ENCODE measurements at regions not wholly inside any gene's neighbourhood (a gene's known extent, or its start where the extent isn't known, plus 50 kb on each side); places are given as distances from the start of the nearest gene placed in this dataset.

GRCh38 chr6:121865811-121866210, 430.4 kb downstream of the GJA1 start:
- TF ChIP-seq CTCF (conservative IDR thresholded peaks at IDR 0.05 in 1 of 2, IDR thresholded peaks at IDR 0.05 in 1 of 2; ENCODE audit: extremely low read depth in 1 of 2, insufficient read depth in 1 of 2, low read depth in 1 of 2, low read length in 2 of 2): no peak
- TF ChIP-seq EZH2 (IDR thresholded peaks at IDR 0.05; ENCODE audit: borderline replicate concordance, low read length): no peak
